Neural progenitor cell (in vitro differentiated cells): ENCODE measurements at regions not wholly inside any gene's neighbourhood (a gene's known extent, or its start where the extent isn't known, plus 50 kb on each side); places are given as distances from the start of the nearest gene placed in this dataset.

Source experiments
- DNase-seq: peaks from one replicate; pipeline ENCODE4 v3.0.0-alpha.2; 2016; ENCODE audit warnings: low spot score
- H2AFZ ChIP-seq: fragments of 200-600 bp; sonication (generic); replicated peaks from 2 replicates; pipeline ENCODE4 v1.6.1; 2016; ENCODE audit warnings: antibody characterized with exemption
- H3F3A ChIP-seq: fragments of 200-600 bp; sonication (generic); 2 replicates; pipeline ENCODE4 v1.6.1; 2016; ENCODE audit warnings: antibody characterized with exemption, low read depth
- H3K27ac ChIP-seq: fragments of 200-600 bp; sonication (generic); 2 replicates; pipeline ENCODE4 v1.5.1; 2016; ENCODE audit warnings: mild to moderate bottlenecking
- H3K27me3 ChIP-seq: fragments of 200-600 bp; sonication (generic); 2 replicates; pipeline ENCODE4 v1.6.1; 2016; ENCODE audit warnings: mild to moderate bottlenecking, moderate library complexity
- H3K36me3 ChIP-seq: fragments of 200-600 bp; sonication (generic); 2 replicates; pipeline ENCODE4 v1.5.1; 2016
- H3K4me1 ChIP-seq: fragments of 200-600 bp; sonication (generic); 2 replicates; pipeline ENCODE4 v1.6.1; 2016; ENCODE audit warnings: mixed run types
- H3K4me2 ChIP-seq: fragments of 200-600 bp; sonication (generic); 2 replicates; pipeline ENCODE4 v1.6.1; 2016
- H3K4me3 ChIP-seq: fragments of 200-600 bp; sonication (generic); 2 replicates; pipeline ENCODE4 v1.5.1; 2016
- H3K79me2 ChIP-seq: fragments of 200-600 bp; sonication (generic); 2 replicates; pipeline ENCODE4 v1.6.1; 2016; ENCODE audit warnings: low read depth
- H3K9ac ChIP-seq: fragments of 200-600 bp; sonication (generic); 2 replicates; pipeline ENCODE4 v1.6.1; 2016
- H3K9me3 ChIP-seq: fragments of 200-600 bp; sonication (generic); 2 replicates; pipeline ENCODE4 v1.5.1; 2016; ENCODE audit warnings: low read depth
- H4K20me1 ChIP-seq: fragments of 200-600 bp; sonication (generic); 2 replicates; pipeline ENCODE4 v1.6.1; 2016; ENCODE audit warnings: low read depth
- H3K27ac Mint-ChIP-seq: 3 replicates; pipeline ENCODE4 v1.8.0; 2021; ENCODE audit warnings: mixed read lengths
- H3K27me3 Mint-ChIP-seq: 2 replicates; pipeline ENCODE4 v1.8.0; 2022; ENCODE audit warnings: low read depth, mild to moderate bottlenecking, inconsistent platforms, moderate library complexity, mixed read lengths; ENCODE audit not compliant: insufficient read depth
- H3K36me3 Mint-ChIP-seq: 3 replicates; pipeline ENCODE4 v1.8.0; 2021; ENCODE audit warnings: mixed read lengths
- H3K4me1 Mint-ChIP-seq: 3 replicates; pipeline ENCODE4 v1.8.0; 2021; ENCODE audit warnings: mixed read lengths
- H3K4me3 Mint-ChIP-seq: 3 replicates; pipeline ENCODE4 v1.8.0; 2021; ENCODE audit warnings: mild to moderate bottlenecking, moderate library complexity, mixed read lengths
- H3K9me3 Mint-ChIP-seq: 3 replicates; pipeline ENCODE4 v1.8.0; 2020; ENCODE audit warnings: mixed read lengths
- EZH2 ChIP-seq: fragments of 200-600 bp; sonication (generic); IDR thresholded peaks from 2 replicates; pipeline ENCODE4 v1.6.1; 2017; ENCODE audit warnings: antibody characterized with exemption, mild to moderate bottlenecking, moderate library complexity
- EZH2phosphoT487 ChIP-seq: fragments of 200-600 bp; sonication (generic); IDR thresholded peaks from 2 replicates; pipeline ENCODE4 v1.6.1; 2017; ENCODE audit warnings: antibody characterized with exemption
- TF ChIP-seq, protein P1 (sequence below): fragments of 200-600 bp; sonication (generic); IDR thresholded peaks from 2 replicates; pipeline ENCODE4 v1.5.1; 2017; ENCODE audit warnings: antibody characterized with exemption, mild to moderate bottlenecking

DNA sequence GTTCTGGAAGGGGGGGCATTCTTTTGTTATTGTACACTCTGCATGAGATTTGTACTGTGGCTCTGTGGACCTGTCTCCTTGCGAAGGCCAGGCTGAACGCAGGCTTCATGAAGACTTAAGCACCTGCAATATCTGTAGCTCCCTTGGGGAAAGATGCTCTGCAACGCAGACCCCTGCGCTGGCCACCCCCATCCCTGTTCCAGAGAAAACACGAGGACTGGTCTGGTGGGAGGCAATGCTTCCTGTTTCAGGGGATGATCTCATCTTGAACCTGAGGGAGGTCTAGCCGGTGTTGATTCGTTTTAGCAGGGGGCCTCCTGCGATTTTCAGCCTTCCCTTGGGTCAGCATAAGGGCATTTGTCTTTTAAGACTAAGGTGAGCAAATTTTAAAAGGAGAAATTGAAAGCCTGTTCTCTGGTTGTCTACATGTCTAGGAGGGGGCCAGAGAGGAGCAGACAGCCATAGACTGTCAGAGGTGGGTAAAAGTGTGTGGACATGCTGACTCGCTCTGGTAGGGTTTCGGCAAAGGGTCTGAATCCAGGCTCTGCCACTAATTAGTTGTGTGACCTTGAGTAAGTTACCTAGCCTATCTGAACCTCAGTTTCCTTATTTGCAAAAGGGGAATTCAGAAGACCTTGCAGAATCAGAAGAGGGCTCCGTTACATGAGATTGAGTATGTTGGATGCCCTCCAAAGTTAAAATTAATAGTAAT is 80.9 kb upstream of the RASGRF1 start:
- Histone ChIP-seq H4K20me1 (no peaks in the 10 kb centered on the region), H3K36me3 (no peaks in the 10 kb centered on the region), H3K4me2 (no peak overlapping the region), H3K27me3 (no peaks in the 10 kb centered on the region), H3K4me3 (no peak overlapping the region), H3F3A (no peaks in the 10 kb centered on the region), H3K9me3 (no peaks in the 10 kb centered on the region), H2AFZ (no peak overlapping the region), H3K79me2 (no peaks in the 10 kb centered on the region), H3K4me1 (no peaks in the 10 kb centered on the region), H3K9ac (no peak overlapping the region), H3K27ac (no peak overlapping the region)
- H3K36me3 Mint-ChIP-seq: no peaks in the 10 kb centered on the region
- no peaks in the 10 kb centered on the region for H3K9me3 Mint-ChIP-seq
- TF ChIP-seq EZH2phosphoT487 (no peak), EZH2 (no peak)
- TF ChIP-seq, protein P1, sequence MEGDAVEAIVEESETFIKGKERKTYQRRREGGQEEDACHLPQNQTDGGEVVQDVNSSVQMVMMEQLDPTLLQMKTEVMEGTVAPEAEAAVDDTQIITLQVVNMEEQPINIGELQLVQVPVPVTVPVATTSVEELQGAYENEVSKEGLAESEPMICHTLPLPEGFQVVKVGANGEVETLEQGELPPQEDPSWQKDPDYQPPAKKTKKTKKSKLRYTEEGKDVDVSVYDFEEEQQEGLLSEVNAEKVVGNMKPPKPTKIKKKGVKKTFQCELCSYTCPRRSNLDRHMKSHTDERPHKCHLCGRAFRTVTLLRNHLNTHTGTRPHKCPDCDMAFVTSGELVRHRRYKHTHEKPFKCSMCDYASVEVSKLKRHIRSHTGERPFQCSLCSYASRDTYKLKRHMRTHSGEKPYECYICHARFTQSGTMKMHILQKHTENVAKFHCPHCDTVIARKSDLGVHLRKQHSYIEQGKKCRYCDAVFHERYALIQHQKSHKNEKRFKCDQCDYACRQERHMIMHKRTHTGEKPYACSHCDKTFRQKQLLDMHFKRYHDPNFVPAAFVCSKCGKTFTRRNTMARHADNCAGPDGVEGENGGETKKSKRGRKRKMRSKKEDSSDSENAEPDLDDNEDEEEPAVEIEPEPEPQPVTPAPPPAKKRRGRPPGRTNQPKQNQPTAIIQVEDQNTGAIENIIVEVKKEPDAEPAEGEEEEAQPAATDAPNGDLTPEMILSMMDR: no peak
- H3K4me1 Mint-ChIP-seq: peaks cover 35% of the 10 kb centered on the region
- peak overlapping the region; percentile 60 for H3K27ac Mint-ChIP-seq
- H3K27me3 Mint-ChIP-seq: peaks cover 10% of the 10 kb centered on the region
- peak overlapping the region; percentile 9 for H3K4me3 Mint-ChIP-seq
- no peak for DNase-seq

DNA sequence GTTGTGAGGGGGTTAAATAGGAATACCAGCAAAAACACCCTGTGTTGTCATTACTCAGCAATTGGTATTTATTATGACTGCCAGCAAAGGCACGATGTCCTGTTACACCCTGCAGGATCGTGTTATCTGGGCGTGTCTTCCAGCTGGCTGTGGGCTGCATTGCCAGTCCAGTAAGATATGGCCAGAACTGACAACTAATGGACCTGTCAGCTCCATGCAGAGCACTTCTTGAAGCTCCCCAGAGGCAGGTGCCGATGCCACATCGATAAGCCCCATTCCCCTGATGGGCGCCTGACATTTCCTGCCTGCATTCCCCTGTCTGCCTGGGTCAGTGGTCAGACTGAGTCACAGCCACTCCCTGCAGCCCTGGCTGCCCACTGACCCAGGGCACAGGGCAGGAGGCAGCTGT is 79.7 kb upstream of the RASGRF1 start:
- H2AFZ ChIP-seq: no peak overlapping the region
- Mint-ChIP-seq H3K4me1 (peaks cover 35% of the 10 kb centered on the region), H3K27ac (no peak overlapping the region), H3K36me3 (no peaks in the 10 kb centered on the region), H3K4me3 (no peak overlapping the region), H3K27me3 (peaks cover 14% of the 10 kb centered on the region), H3K9me3 (no peaks in the 10 kb centered on the region)
- H3K9ac ChIP-seq: no peak overlapping the region
- H3K9me3 ChIP-seq: no peaks in the 10 kb centered on the region
- no peaks in the 10 kb centered on the region for H3F3A ChIP-seq
- no peaks in the 10 kb centered on the region for H3K79me2 ChIP-seq
- TF ChIP-seq EZH2 (no peak), EZH2phosphoT487 (no peak)
- TF ChIP-seq, protein P1: no peak
- no peak overlapping the region for H3K4me2 ChIP-seq
- H3K4me1 ChIP-seq: no peaks in the 10 kb centered on the region
- H3K27me3 ChIP-seq: no peaks in the 10 kb centered on the region
- H3K36me3 ChIP-seq: no peaks in the 10 kb centered on the region
- H3K4me3 ChIP-seq: no peak overlapping the region
- H4K20me1 ChIP-seq: no peaks in the 10 kb centered on the region
- no peak overlapping the region for H3K27ac ChIP-seq
- no peak for DNase-seq

DNA sequence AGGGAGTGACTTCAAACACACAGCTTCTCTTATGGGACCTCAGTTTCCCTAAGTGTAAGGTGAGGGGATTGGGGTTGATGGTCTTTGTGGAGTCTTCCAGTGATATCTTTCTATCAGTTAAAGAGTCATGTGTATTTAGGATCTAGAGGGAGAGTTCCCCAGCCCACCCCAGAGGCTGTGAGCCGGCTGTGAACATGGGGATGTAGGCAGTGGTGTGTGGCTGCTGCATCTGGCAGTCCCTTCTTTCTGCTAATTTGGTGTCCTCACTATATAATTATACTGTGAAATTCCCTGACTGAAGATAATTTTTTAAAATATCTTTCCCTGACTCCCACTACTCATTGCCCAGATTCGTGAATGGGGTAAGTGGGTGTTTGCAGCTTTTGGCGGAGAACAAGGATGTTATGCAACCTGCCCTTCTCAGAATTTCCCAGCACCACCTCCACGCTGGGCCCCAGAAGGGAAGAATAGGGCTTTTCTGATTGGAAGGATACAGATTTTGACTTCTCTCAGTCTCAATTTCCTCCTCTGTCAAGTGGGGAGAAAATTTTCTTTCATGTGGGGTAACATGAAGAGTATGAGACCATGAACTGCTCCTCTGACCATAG is 79.0 kb upstream of the RASGRF1 start:
- Mint-ChIP-seq H3K4me3 (peak overlapping the region; percentile 41), H3K27ac (no peak overlapping the region), H3K9me3 (no peaks in the 10 kb centered on the region)

DNA sequence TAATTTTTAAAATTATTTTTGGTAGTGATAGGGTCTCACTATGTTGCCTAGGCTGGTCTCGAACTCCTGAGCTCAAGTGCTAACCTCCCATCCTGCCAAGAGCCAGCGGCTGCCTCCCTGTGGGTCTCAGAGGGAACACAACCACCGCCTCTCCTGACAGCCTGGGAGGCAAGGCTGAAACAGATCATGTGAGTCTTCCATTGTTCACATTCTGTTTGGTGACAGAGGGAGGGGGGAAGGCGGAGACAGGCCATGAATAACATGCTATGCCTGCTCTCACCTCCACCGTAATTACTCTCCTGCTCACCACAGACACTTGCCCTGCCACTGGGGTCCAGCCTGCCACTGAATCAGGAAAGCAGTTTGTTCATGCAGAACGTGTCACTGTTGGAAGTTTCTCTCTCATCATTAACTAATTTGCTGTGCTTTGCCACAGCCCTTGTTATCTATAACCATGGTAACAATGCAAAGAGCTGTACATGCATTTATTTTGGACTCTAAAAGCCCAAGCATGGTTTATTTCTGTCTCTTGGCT is 78.4 kb upstream of the RASGRF1 start:
- Histone ChIP-seq H3K9me3 (no peaks in the 10 kb centered on the region), H3K9ac (no peak overlapping the region), H2AFZ (no peak overlapping the region), H3K36me3 (no peaks in the 10 kb centered on the region), H3K4me3 (no peak overlapping the region), H3K27me3 (no peaks in the 10 kb centered on the region), H3K27ac (no peak overlapping the region), H3K4me2 (no peak overlapping the region), H3K4me1 (no peaks in the 10 kb centered on the region), H3K79me2 (no peaks in the 10 kb centered on the region), H4K20me1 (no peaks in the 10 kb centered on the region), H3F3A (no peaks in the 10 kb centered on the region)
- H3K4me1 Mint-ChIP-seq: peaks cover 35% of the 10 kb centered on the region
- TF ChIP-seq, protein P1: peak; percentile 42
- no peak for TF ChIP-seq EZH2phosphoT487
- DNase-seq: peak; percentile 81
- no peak overlapping the region for H3K27ac Mint-ChIP-seq
- peak overlapping the region; percentile 41 for H3K4me3 Mint-ChIP-seq
- no peaks in the 10 kb centered on the region for H3K9me3 Mint-ChIP-seq
- H3K27me3 Mint-ChIP-seq: peaks cover 14% of the 10 kb centered on the region
- H3K36me3 Mint-ChIP-seq: no peaks in the 10 kb centered on the region

More for the DNA sequence above, 79.0 kb upstream of the RASGRF1 start:
- Mint-ChIP-seq H3K27me3 (peaks cover 14% of the 10 kb centered on the region), H3K36me3 (no peaks in the 10 kb centered on the region), H3K4me1 (peaks cover 35% of the 10 kb centered on the region)
- Histone ChIP-seq H2AFZ (no peak overlapping the region), H3K9ac (no peak overlapping the region), H3K4me1 (no peaks in the 10 kb centered on the region), H3K27me3 (no peaks in the 10 kb centered on the region), H3K27ac (no peak overlapping the region), H3K36me3 (no peaks in the 10 kb centered on the region), H3K4me3 (no peak overlapping the region), H4K20me1 (no peaks in the 10 kb centered on the region), H3F3A (no peaks in the 10 kb centered on the region), H3K9me3 (no peaks in the 10 kb centered on the region), H3K79me2 (no peaks in the 10 kb centered on the region), H3K4me2 (no peak overlapping the region)
- TF ChIP-seq EZH2phosphoT487 (no peak), EZH2 (no peak)
- DNase-seq: no peak
